PC-3 (cell line): ENCODE measurements at regions not wholly inside any gene's neighbourhood (a gene's known extent, or its start where the extent isn't known, plus 50 kb on each side); places are given as distances from the start of the nearest gene placed in this dataset.

Experiments used
- ATAC-seq: fragments of 200-7000 bp; cut with Tn5 transposase; 2 replicates; pipeline ENCODE4 v1.9.1; 2020; ENCODE audit warnings: mild to moderate bottlenecking, moderate library complexity
- BruUV-seq: library from RNA; stranded (reverse); fragments of 400-500 nt; replicated peaks from 2 replicates; lab custom pipeline; 2021; lab: Mats Ljungman, UMichigan
- CTCF ChIA-PET: fragments of 300-600 bp; sonication (Branson Sonifier 250); formaldehyde crosslinking; loops from one replicate; lab custom pipeline; 2022; ENCODE audit warnings: antibody characterized with exemption; lab: Charles Lee
- POLR2A ChIA-PET: fragments of 300-600 bp; sonication (Branson Sonifier 250); formaldehyde crosslinking; loops from one replicate; lab custom pipeline; 2022; ENCODE audit warnings: antibody characterized with exemption; ENCODE audit not compliant: unreplicated experiment; lab: Charles Lee
- DNase-seq: peaks from one replicate; pipeline ENCODE4 v3.0.0-alpha.2; 2015
- H2AFZ ChIP-seq: fragments of 300-600 bp; sonication (generic); 2 replicates; pipeline ENCODE4 v1.6.0; 2016; ENCODE audit warnings: antibody characterized with exemption, low read length
- H3F3A ChIP-seq: fragments of 300-600 bp; sonication (generic); one replicate; pipeline ENCODE4 v1.6.0; 2017; ENCODE audit warnings: antibody characterized with exemption, low read length, control low read depth, mild to moderate bottlenecking; ENCODE audit not compliant: unreplicated experiment
- H3K27ac ChIP-seq: fragments of 300-600 bp; sonication (generic); 2 replicates; pipeline ENCODE4 v1.5.1; 2016; ENCODE audit warnings: mild to moderate bottlenecking, low read length
- H3K27me3 ChIP-seq: fragments of 300-600 bp; sonication (generic); 2 replicates; pipeline ENCODE4 v1.6.1; 2016; ENCODE audit warnings: low read length, mixed read lengths
- H3K36me3 ChIP-seq: fragments of 300-600 bp; sonication (generic); 2 replicates; pipeline ENCODE4 v1.6.1; 2016; ENCODE audit warnings: low read depth, mixed run types, low read length, mixed read lengths
- H3K4me1 ChIP-seq: fragments of 300-600 bp; sonication (generic); 2 replicates; pipeline ENCODE4 v1.5.1; 2016; ENCODE audit warnings: low read length; ENCODE audit not compliant: insufficient read depth
- H3K4me2 ChIP-seq: fragments of 300-600 bp; sonication (generic); 2 replicates; pipeline ENCODE4 v1.6.0; 2016; ENCODE audit warnings: low read length
- H3K4me3 ChIP-seq: fragments of 300-600 bp; sonication (generic); 2 replicates; pipeline ENCODE4 v1.5.1; 2016; ENCODE audit warnings: mild to moderate bottlenecking, low read length, mixed read lengths
- H3K79me2 ChIP-seq: fragments of 300-600 bp; sonication (generic); 2 replicates; pipeline ENCODE4 v1.6.1; 2017; ENCODE audit warnings: low read length, mixed read lengths
- H3K9ac ChIP-seq: fragments of 300-600 bp; sonication (generic); 2 replicates; pipeline ENCODE4 v1.6.0; 2016; ENCODE audit warnings: mild to moderate bottlenecking, low read length
- H3K9me2 ChIP-seq: fragments of 300-600 bp; sonication (generic); replicated peaks from 2 replicates; pipeline ENCODE4 v1.6.1; 2016; ENCODE audit warnings: mixed run types, low read length, mixed read lengths
- H3K9me3 ChIP-seq: fragments of 300-600 bp; sonication (generic); 2 replicates; pipeline ENCODE4 v1.6.1; 2016; ENCODE audit warnings: low read length, mixed read lengths
- H4K20me1 ChIP-seq: fragments of 300-600 bp; sonication (generic); 2 replicates; pipeline ENCODE4 v1.6.1; 2016; ENCODE audit warnings: low read length, mixed read lengths
- CTCF ChIP-seq: fragments of 300-600 bp; sonication (generic); conservative IDR thresholded peaks from 2 replicates; pipeline ENCODE4 v1.5.1; 2017; ENCODE audit warnings: antibody characterized with exemption, low read depth, mild to moderate bottlenecking, low read length
- EZH2 ChIP-seq: fragments of 300-600 bp; sonication (generic); IDR thresholded peaks from one replicate; pipeline ENCODE4 v1.6.1; 2017; ENCODE audit warnings: antibody characterized with exemption, mild to moderate bottlenecking, low read length; ENCODE audit not compliant: unreplicated experiment
- EZH2phosphoT487 ChIP-seq: fragments of 300-600 bp; sonication (generic); IDR thresholded peaks from 2 replicates; pipeline ENCODE4 v1.6.1; 2018; ENCODE audit warnings: mild to moderate bottlenecking, antibody characterized with exemption, low read length, borderline replicate concordance
- intact Hi-C: fragments of 100-400 bp; cut with micrococcal nuclease; formaldehyde crosslinking; loops from 2 replicates; pipeline ENCODE4 v1.9.0; 2023

DNA sequence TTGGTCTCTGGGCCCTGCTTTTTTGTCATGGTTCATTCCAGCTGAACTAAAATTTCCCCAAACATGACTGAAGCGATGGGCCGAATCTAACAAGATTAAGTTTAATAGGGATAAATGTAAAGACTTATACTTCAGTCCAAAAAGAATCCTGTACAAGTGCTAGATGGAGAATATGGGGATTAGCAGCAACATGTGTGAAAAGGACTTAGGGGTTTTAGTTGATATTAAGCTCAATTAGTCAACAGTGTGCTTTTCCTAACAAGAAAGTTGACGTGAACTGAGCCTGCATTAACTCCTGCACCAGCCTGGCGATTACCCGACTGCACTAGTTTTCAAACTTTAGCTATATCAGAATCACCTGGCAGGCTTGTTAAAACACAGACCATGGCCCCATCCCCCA is 61.0 kb upstream of the BBX start:
- POLR2A ChIA-PET = no interaction called here
- Histone ChIP-seq H3K36me3 (no peaks in the 10 kb centered on the region), H4K20me1 (no peaks in the 10 kb centered on the region), H3K27me3 (no peaks in the 10 kb centered on the region), H3F3A (no peaks in the 10 kb centered on the region), H3K27ac (no peak overlapping the region), H3K9me3 (no peaks in the 10 kb centered on the region), H3K4me2 (no peak overlapping the region), H3K9ac (no peak overlapping the region), H2AFZ (no peak overlapping the region), H3K9me2 (no peaks in the 10 kb centered on the region), H3K4me1 (no peaks in the 10 kb centered on the region), H3K4me3 (no peak overlapping the region), H3K79me2 (no peaks in the 10 kb centered on the region)
- no peak for ATAC-seq
- DNase-seq = no peak
- intact Hi-C loops = no loop called here
- CTCF ChIA-PET = no interaction called here
- TF ChIP-seq EZH2phosphoT487 = no peak
- TF ChIP-seq CTCF = 0 out of 2 replicates have a peak, but pooled peaks have one; percentile 1
- no peak for TF ChIP-seq EZH2
- BruUV-seq = no TSS peak

DNA sequence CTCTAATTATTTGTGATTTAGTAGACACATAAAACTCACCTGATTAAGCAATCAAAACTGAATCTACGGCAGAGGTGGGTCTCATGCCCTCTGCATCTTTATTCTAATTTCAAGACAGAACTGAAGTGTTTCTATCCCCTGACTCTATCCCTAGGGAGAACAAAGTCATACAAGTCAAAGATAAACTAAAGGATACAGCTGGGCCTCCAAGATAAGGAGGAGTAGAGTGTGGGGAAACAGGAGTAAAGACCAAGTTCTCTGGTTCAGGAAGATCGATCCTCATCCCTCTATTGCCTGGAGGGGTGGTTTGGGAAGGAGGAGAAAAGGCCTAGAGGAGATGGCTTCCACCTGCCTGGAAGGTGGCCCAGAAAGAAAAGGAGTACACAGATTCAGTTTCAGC is 58.7 kb upstream of the BBX start:
- no peaks in the 10 kb centered on the region for H3F3A ChIP-seq
- no peak for ATAC-seq
- H3K9ac ChIP-seq = no peak overlapping the region
- CTCF ChIA-PET = no interaction called here
- no peak overlapping the region for H3K4me3 ChIP-seq
- BruUV-seq = no TSS peak
- H3K36me3 ChIP-seq = no peaks in the 10 kb centered on the region
- no peak overlapping the region for H3K4me2 ChIP-seq
- no peaks in the 10 kb centered on the region for H3K79me2 ChIP-seq
- no peaks in the 10 kb centered on the region for H3K27me3 ChIP-seq
- DNase-seq = no peak
- no peaks in the 10 kb centered on the region for H3K9me2 ChIP-seq
- no peaks in the 10 kb centered on the region for H3K4me1 ChIP-seq
- POLR2A ChIA-PET = no interaction called here
- no peaks in the 10 kb centered on the region for H3K9me3 ChIP-seq
- H4K20me1 ChIP-seq = no peaks in the 10 kb centered on the region
- no peak overlapping the region for H3K27ac ChIP-seq
- no peak for TF ChIP-seq EZH2
- TF ChIP-seq EZH2phosphoT487 = no peak
- TF ChIP-seq CTCF = no peak
- no peak overlapping the region for H2AFZ ChIP-seq
- intact Hi-C loops = no loop called here

- ChIA-PET CTCF (no interaction called here), POLR2A (no interaction called here)
- intact Hi-C loops = no loop called here
- H3K9ac ChIP-seq = no peak overlapping the region
- no peak overlapping the region for H3K4me3 ChIP-seq
- no peaks in the 10 kb centered on the region for H4K20me1 ChIP-seq
- H2AFZ ChIP-seq = no peak overlapping the region
- H3K27me3 ChIP-seq = no peaks in the 10 kb centered on the region
- BruUV-seq = no TSS peak
- H3F3A ChIP-seq = no peaks in the 10 kb centered on the region
- DNase-seq (no peak), ATAC-seq (no peak)
- H3K4me2 ChIP-seq = no peak overlapping the region
- TF ChIP-seq EZH2 (no peak), EZH2phosphoT487 (no peak), CTCF (no peak)
- H3K9me3 ChIP-seq = no peaks in the 10 kb centered on the region
- no peaks in the 10 kb centered on the region for H3K36me3 ChIP-seq
- H3K79me2 ChIP-seq = no peaks in the 10 kb centered on the region
- no peaks in the 10 kb centered on the region for H3K9me2 ChIP-seq
- H3K4me1 ChIP-seq = peaks cover 3% of the 10 kb centered on the region; the same call in 1 of the 2 replicates
- no peak overlapping the region for H3K27ac ChIP-seq
These were observed 57.6 kb upstream of the BBX start for GRCh38 chr3:107465064-107465631.
